ENCODE measurements at regions not wholly inside any gene's neighbourhood (a gene's known extent, or its start where the extent isn't known, plus 50 kb on each side); places are given as distances from the start of the nearest gene placed in this dataset.

- peak overlapping the region; percentile 47 for H3K4me3 Mint-ChIP-seq
- peaks cover 13% of the 10 kb centered on the region for H3K9me3 Mint-ChIP-seq
- TF ChIP-seq CTCF (IDR thresholded peaks at IDR 0.05): no peak
- H3K36me3 Mint-ChIP-seq (ENCODE audit: low read depth): peaks cover 20% of the 10 kb centered on the region
- peaks cover 2% of the 10 kb centered on the region; the same call in 1 of the 2 replicates for H3K27me3 Mint-ChIP-seq (ENCODE audit: insufficient read depth)
- peak overlapping the region; percentile 86 for H3K27ac Mint-ChIP-seq
- DNase-seq: no peak
- peaks cover 66% of the 10 kb centered on the region for H3K4me1 Mint-ChIP-seq (ENCODE audit: low read depth)
Observed at GRCh38 chr11:112318661-112319060, 58.0 kb upstream of the PLET1 start.

DNA sequence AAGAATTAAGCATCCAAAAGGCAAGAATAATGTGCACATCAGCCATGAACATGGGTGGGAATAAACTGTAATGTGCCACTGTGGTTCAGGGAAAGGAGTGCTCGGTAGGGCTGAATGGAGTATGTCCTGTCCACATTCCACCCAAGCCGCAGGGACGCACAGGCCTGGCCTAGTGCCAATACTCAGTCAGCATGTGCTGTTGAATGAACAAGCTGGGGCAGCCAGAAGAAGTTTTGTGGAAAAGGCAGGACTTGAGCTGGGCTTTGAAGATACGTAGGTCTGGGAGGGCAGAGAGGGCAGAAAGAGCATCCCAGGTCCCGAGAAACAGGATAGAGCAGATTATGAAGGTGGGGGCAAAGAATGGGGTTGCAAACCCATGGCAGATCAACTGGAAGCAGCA lies 60.0 kb upstream of the PLET1 start:
- Mint-ChIP-seq H3K36me3 (ENCODE audit: low read depth) (peaks cover 20% of the 10 kb centered on the region), H3K4me3 (no peak overlapping the region; the same call in 1 of the 2 replicates), H3K27me3 (ENCODE audit: insufficient read depth) (peaks cover 2% of the 10 kb centered on the region; the same call in 1 of the 2 replicates), H3K4me1 (ENCODE audit: low read depth) (peaks cover 66% of the 10 kb centered on the region), H3K9me3 (peaks cover 13% of the 10 kb centered on the region), H3K27ac (peak overlapping the region; percentile 32)
- peak; percentile 44 for DNase-seq
- TF ChIP-seq CTCF (IDR thresholded peaks at IDR 0.05): no peak

- Mint-ChIP-seq H3K36me3 (ENCODE audit: low read depth) (peaks cover 20% of the 10 kb centered on the region), H3K4me3 (no peak overlapping the region), H3K27me3 (ENCODE audit: insufficient read depth) (peaks cover 2% of the 10 kb centered on the region; the same call in 1 of the 2 replicates), H3K9me3 (peaks cover 13% of the 10 kb centered on the region), H3K4me1 (ENCODE audit: low read depth) (peaks cover 58% of the 10 kb centered on the region), H3K27ac (peak overlapping the region; percentile 36; the same call in 1 of the 2 replicates)
- no peak for TF ChIP-seq CTCF (IDR thresholded peaks at IDR 0.05)
- DNase-seq: peak; percentile 31
Observed at GRCh38 chr11:112321501-112322172, 61.0 kb upstream of the PLET1 start.

- H3K27ac Mint-ChIP-seq: peak overlapping the region; percentile 36; the same call in 1 of the 2 replicates
- H3K9me3 Mint-ChIP-seq: peaks cover 13% of the 10 kb centered on the region
- H3K4me3 Mint-ChIP-seq: no peak overlapping the region
- peaks cover 20% of the 10 kb centered on the region for H3K36me3 Mint-ChIP-seq (ENCODE audit: low read depth)
- no peak for DNase-seq
- H3K27me3 Mint-ChIP-seq (ENCODE audit: insufficient read depth): peaks cover 2% of the 10 kb centered on the region; the same call in 1 of the 2 replicates
- no peak for TF ChIP-seq CTCF (IDR thresholded peaks at IDR 0.05)
- peaks cover 51% of the 10 kb centered on the region for H3K4me1 Mint-ChIP-seq (ENCODE audit: low read depth)
Observed at GRCh38 chr11:112322173-112322790, 61.6 kb upstream of the PLET1 start.

DNA sequence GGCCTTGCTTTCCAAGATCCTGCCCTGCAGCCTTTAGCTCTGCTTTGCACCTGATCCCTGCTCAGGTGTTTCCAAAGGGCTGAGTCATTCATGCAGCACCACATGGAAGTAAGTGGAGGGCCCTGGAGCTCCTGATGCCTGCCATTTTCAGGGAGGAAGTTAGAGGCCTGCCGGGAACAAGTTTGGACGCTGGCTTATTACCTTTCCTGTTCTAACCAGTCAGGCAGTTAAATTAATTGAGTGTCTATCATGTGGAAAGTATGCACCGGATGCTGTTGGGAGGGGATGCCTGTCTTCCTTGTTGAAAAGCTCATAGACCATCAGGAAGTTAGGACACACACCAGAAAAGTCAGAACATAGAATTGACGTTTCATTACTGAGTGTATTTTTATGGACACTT lies 73.7 kb upstream of the PLET1 start:
- no peak overlapping the region for H3K4me3 Mint-ChIP-seq

More for the DNA sequence above, 73.7 kb upstream of the PLET1 start:
- no peaks in the 10 kb centered on the region for H3K9me3 Mint-ChIP-seq
- no peak for DNase-seq
- H3K27me3 Mint-ChIP-seq (ENCODE audit: insufficient read depth): peaks cover 18% of the 10 kb centered on the region
- TF ChIP-seq CTCF (IDR thresholded peaks at IDR 0.05): no peak
- no peak overlapping the region for H3K27ac Mint-ChIP-seq
- 0 out of 2 replicates have a peak, but pooled peaks cover 4% of the 10 kb centered on the region for H3K4me1 Mint-ChIP-seq (ENCODE audit: low read depth)
- H3K36me3 Mint-ChIP-seq (ENCODE audit: low read depth): no peaks in the 10 kb centered on the region

Measured in HFFc6 (cell line).